Smooth muscle cell (in vitro differentiated cells): ENCODE measurements at regions not wholly inside any gene's neighbourhood (a gene's known extent, or its start where the extent isn't known, plus 50 kb on each side); places are given as distances from the start of the nearest gene placed in this dataset.

Experiments used
- DNase-seq: peaks from one replicate; lab custom pipeline; 2025; ENCODE audit not compliant: unreplicated experiment; lab: John Stamatoyannopoulos, UW
- H2AFZ ChIP-seq: fragments of 200-600 bp; sonication (generic); 2 replicates; pipeline ENCODE4 v1.6.0; 2016; ENCODE audit warnings: antibody characterized with exemption, low read depth, mild to moderate bottlenecking
- H3F3A ChIP-seq: fragments of 200-600 bp; sonication (generic); 2 replicates; pipeline ENCODE4 v1.6.0; 2017; ENCODE audit warnings: antibody characterized with exemption, low read depth
- H3K27ac ChIP-seq: fragments of 200-600 bp; sonication (generic); 2 replicates; pipeline ENCODE4 v1.5.1; 2016; ENCODE audit warnings: low read depth, mild to moderate bottlenecking
- H3K27me3 ChIP-seq: fragments of 200-600 bp; sonication (generic); 2 replicates; pipeline ENCODE4 v1.6.1; 2016; ENCODE audit warnings: low read depth, mild to moderate bottlenecking
- H3K36me3 ChIP-seq: fragments of 200-600 bp; sonication (generic); 2 replicates; pipeline ENCODE4 v1.5.1; 2016; ENCODE audit warnings: low read depth
- H3K4me1 ChIP-seq: fragments of 200-600 bp; sonication (generic); 2 replicates; pipeline ENCODE4 v1.5.1; 2016; ENCODE audit warnings: low read depth
- H3K4me2 ChIP-seq: fragments of 200-600 bp; sonication (generic); 2 replicates; pipeline ENCODE4 v1.6.0; 2016; ENCODE audit warnings: mild to moderate bottlenecking
- H3K4me3 ChIP-seq: fragments of 200-600 bp; sonication (generic); 2 replicates; pipeline ENCODE4 v1.5.1; 2016; ENCODE audit warnings: mild to moderate bottlenecking
- H3K79me2 ChIP-seq: fragments of 200-600 bp; sonication (generic); 2 replicates; pipeline ENCODE4 v1.6.0; 2016; ENCODE audit warnings: low read depth, mild to moderate bottlenecking
- H3K9ac ChIP-seq: fragments of 200-600 bp; sonication (generic); 2 replicates; pipeline ENCODE4 v1.6.0; 2016; ENCODE audit warnings: low read depth
- H3K9me3 ChIP-seq: fragments of 200-600 bp; sonication (generic); replicated peaks from 2 replicates; pipeline ENCODE4 v1.5.1; 2016; ENCODE audit warnings: low read depth
- H4K20me1 ChIP-seq: fragments of 200-600 bp; sonication (generic); 2 replicates; pipeline ENCODE4 v1.6.0; 2016; ENCODE audit warnings: low read depth
- WGBS: methylation state at CpG from one replicate; pipeline ENCODE4 v1.1.7; 2016; ENCODE audit warnings: low lambda C conversion rate; 5-methylcytosine and 5-hydroxymethylcytosine counted together
- TF ChIP-seq, protein P1 (sequence below): fragments of 200-600 bp; sonication (generic); IDR thresholded peaks from 2 replicates; pipeline ENCODE4 v1.5.1; 2017; ENCODE audit warnings: borderline replicate concordance, mild to moderate bottlenecking, antibody characterized with exemption; ENCODE audit not compliant: insufficient read depth, poor library complexity, severe bottlenecking

DNA sequence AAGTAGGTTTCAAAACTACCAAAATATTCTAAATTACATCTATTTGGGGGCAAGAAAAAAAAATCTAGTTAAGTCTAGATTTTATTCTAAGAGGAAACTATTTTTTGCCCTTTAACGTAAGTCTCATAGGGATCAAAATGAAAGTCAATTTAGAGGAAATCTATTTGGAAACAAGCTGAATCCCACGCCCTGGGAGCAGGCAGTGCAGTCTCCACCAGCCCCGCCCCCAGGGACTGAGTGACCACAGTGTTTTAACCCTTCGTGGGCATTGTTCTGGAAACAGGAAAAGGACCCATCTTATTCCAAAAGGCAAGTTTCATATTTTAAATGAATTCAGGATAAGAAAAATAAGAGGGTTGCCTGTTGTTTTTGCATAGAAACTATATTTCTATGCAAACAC is 209.7 kb downstream of the SPRY2 start:
- no peaks in the 10 kb centered on the region for H3K27me3 ChIP-seq

DNA sequence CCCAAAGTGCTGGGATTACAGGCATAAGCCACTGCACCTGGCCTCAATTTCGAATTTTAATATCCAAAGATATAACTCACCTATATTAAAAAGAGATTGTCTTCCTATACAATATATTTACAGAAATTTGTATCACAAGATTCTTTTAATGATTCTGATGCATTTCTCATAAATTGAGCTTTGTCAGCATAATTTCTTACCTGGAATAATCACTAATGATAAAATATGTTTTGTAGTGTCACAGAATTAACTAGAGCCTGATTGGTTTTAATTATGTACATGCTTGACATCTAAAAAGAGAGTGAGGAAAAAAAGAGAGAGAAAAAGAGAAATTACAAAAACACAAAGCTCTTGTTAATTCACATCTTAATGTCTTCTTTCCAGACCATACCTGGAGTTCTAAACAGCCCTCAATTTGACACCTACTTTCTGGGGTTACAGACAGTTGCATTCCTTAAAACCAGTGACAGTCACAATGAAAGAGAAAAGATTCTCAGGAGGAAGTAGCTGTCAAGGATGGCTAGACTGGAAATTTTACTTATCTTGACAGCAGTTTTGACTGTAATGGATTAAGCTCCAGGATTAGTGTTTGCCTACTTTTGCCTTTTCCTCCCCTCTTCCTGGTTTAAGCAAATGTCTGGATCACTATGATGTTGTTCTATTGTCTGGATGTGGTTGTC is 214.4 kb downstream of the SPRY2 start:
- TF ChIP-seq, protein P1, sequence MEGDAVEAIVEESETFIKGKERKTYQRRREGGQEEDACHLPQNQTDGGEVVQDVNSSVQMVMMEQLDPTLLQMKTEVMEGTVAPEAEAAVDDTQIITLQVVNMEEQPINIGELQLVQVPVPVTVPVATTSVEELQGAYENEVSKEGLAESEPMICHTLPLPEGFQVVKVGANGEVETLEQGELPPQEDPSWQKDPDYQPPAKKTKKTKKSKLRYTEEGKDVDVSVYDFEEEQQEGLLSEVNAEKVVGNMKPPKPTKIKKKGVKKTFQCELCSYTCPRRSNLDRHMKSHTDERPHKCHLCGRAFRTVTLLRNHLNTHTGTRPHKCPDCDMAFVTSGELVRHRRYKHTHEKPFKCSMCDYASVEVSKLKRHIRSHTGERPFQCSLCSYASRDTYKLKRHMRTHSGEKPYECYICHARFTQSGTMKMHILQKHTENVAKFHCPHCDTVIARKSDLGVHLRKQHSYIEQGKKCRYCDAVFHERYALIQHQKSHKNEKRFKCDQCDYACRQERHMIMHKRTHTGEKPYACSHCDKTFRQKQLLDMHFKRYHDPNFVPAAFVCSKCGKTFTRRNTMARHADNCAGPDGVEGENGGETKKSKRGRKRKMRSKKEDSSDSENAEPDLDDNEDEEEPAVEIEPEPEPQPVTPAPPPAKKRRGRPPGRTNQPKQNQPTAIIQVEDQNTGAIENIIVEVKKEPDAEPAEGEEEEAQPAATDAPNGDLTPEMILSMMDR, result no peak
- Histone ChIP-seq H3F3A (peaks cover under 1% of the 10 kb centered on the region), H3K79me2 (peaks cover 5% of the 10 kb centered on the region), H3K9me3 (no peaks in the 10 kb centered on the region), H4K20me1 (no peaks in the 10 kb centered on the region), H3K4me3 (no peak overlapping the region), H3K4me2 (peak overlapping the region; percentile 14), H3K36me3 (no peaks in the 10 kb centered on the region), H3K4me1 (peaks cover 21% of the 10 kb centered on the region), H3K27me3 (no peaks in the 10 kb centered on the region), H3K9ac (no peak overlapping the region), H2AFZ (peak overlapping the region; percentile 9), H3K27ac (peak overlapping the region; percentile 34)
- DNase-seq, result no peak
- WGBS, result 93% methylated on average over 1 of the region's 1 CpG

More for the DNA sequence above, 209.7 kb downstream of the SPRY2 start:
- DNase-seq, result peak; percentile 0
- no peaks in the 10 kb centered on the region for H3K9me3 ChIP-seq
- no peaks in the 10 kb centered on the region for H3K36me3 ChIP-seq
- 7% methylated on average over 4 of the region's 4 CpGs for WGBS
- TF ChIP-seq, protein P1, result no peak
- H2AFZ ChIP-seq, result peak overlapping the region; percentile 15
- H3K79me2 ChIP-seq, result peaks cover 5% of the 10 kb centered on the region
- peaks cover 13% of the 10 kb centered on the region for H3F3A ChIP-seq
- H4K20me1 ChIP-seq, result no peaks in the 10 kb centered on the region
- H3K27ac ChIP-seq, result peak overlapping the region; percentile 92
- H3K9ac ChIP-seq, result no peak overlapping the region
- peak overlapping the region; percentile 45 for H3K4me3 ChIP-seq
- peaks cover 53% of the 10 kb centered on the region for H3K4me1 ChIP-seq
- peak overlapping the region; percentile 81 for H3K4me2 ChIP-seq

- no peaks in the 10 kb centered on the region for H3F3A ChIP-seq
- H3K9me3 ChIP-seq, result no peaks in the 10 kb centered on the region
- H3K4me2 ChIP-seq, result no peak overlapping the region
- H3K4me3 ChIP-seq, result no peak overlapping the region
- no peaks in the 10 kb centered on the region for H3K79me2 ChIP-seq
- H3K4me1 ChIP-seq, result peaks cover 9% of the 10 kb centered on the region
- DNase-seq, result no peak
- TF ChIP-seq, protein P1, result no peak
- H3K9ac ChIP-seq, result no peak overlapping the region
- H3K27ac ChIP-seq, result no peak overlapping the region
- no peaks in the 10 kb centered on the region for H4K20me1 ChIP-seq
- no peaks in the 10 kb centered on the region for H3K36me3 ChIP-seq
- H3K27me3 ChIP-seq, result no peaks in the 10 kb centered on the region
- 82% methylated on average over 3 of the region's 3 CpGs for WGBS
- no peak overlapping the region for H2AFZ ChIP-seq
Observed at GRCh38 chr13:80123945-80124344, 217.0 kb downstream of the SPRY2 start.

- Histone ChIP-seq H3K27me3 (no peaks in the 10 kb centered on the region), H3K4me2 (peak overlapping the region; percentile 52), H2AFZ (peak overlapping the region; percentile 76), H3F3A (no peaks in the 10 kb centered on the region), H3K9me3 (no peaks in the 10 kb centered on the region), H3K79me2 (no peaks in the 10 kb centered on the region), H3K27ac (peak overlapping the region; percentile 67), H3K4me1 (no peaks in the 10 kb centered on the region), H3K4me3 (no peak overlapping the region), H4K20me1 (no peaks in the 10 kb centered on the region), H3K36me3 (no peaks in the 10 kb centered on the region), H3K9ac (peak overlapping the region; percentile 15)
- DNase-seq, result no peak
- TF ChIP-seq, protein P1, result no peak
- WGBS, result 54% methylated on average over 1 of the region's 1 CpG
Observed at GRCh38 chr13:80121038-80121437, 219.9 kb downstream of the SPRY2 start.
